Stomach (tissue), 8 donors: ENCODE measurements at regions not wholly inside any gene's neighbourhood (a gene's known extent, or its start where the extent isn't known, plus 50 kb on each side); places are given as distances from the start of the nearest gene placed in this dataset.

Experiments
- DNase-seq, 2 donors: peaks; one replicate each; pipeline versions ENCODE4 v3.0.0 to v3.0.0-alpha.2; 2013 to 2019
- H3K27ac ChIP-seq, 5 donors: fragments of 200-600 bp in 4 of 5; sonication (generic) in 4 of 5; one replicate each; pipeline ENCODE4 v1.5.1; 2013 to 2019; ENCODE audit warnings: mild to moderate bottlenecking in 1 of 5, moderate library complexity in 1 of 5
- H3K27me3 ChIP-seq, 3 donors: fragments of 200-600 bp; sonication (generic); one replicate each; pipeline ENCODE4 v1.5.1; 2017 to 2019; ENCODE audit warnings: mixed run types in 1 of 3
- H3K36me3 ChIP-seq, 4 donors: fragments of 200-600 bp; sonication (generic); 1 replicate in 3 of 4; 2 replicates in 1 of 4; pipeline ENCODE4 v1.5.1; 2016 to 2019
- H3K4me1 ChIP-seq, 4 donors: fragments of 200-600 bp; sonication (generic); one replicate each; pipeline ENCODE4 v1.5.1; 2016 to 2019
- H3K4me3 ChIP-seq, 4 donors: fragments of 200-600 bp; sonication (generic) in 3 of 4; one replicate each; pipeline ENCODE4 v1.5.1; 2016 to 2019; ENCODE audit warnings: mild to moderate bottlenecking in 1 of 4
- H3K9me3 ChIP-seq, 4 donors: fragments of 200-600 bp; sonication (generic); one replicate each; pipeline ENCODE4 v1.5.1; 2016 to 2019
- CTCF ChIP-seq, 7 experiments: fragments of 450-650 bp in 4 of 7; fragments of 200-600 bp in 3 of 7; sonication (generic) in 3 of 7; IDR thresholded peaks; one replicate each; pipeline ENCODE4 v1.5.1; 2016 to 2019; ENCODE audit warnings: antibody characterized with exemption in 7 of 7, control low read depth in 2 of 7, mild to moderate bottlenecking in 1 of 7
- EP300 ChIP-seq: sonication (generic); formaldehyde crosslinking; IDR thresholded peaks from one replicate; pipeline ENCODE4 v1.6.1; 2017; ENCODE audit warnings: antibody characterized with exemption
- POLR2A ChIP-seq, 4 donors: fragments of 450-650 bp; IDR thresholded peaks; one replicate each; pipeline ENCODE4 v1.6.1; 2016; ENCODE audit warnings: antibody characterized with exemption in 4 of 4, control low read depth in 2 of 4, mild to moderate bottlenecking in 1 of 4, moderate library complexity in 1 of 4
- POLR2AphosphoS5 ChIP-seq, 3 donors: sonication (generic); formaldehyde crosslinking; IDR thresholded peaks; one replicate each; pipeline ENCODE4 v1.6.1; 2016; ENCODE audit warnings: antibody characterized with exemption in 3 of 3
- WGBS, 5 donors: extraction: QIAGEN DNeasy Blood & Tissue Kit in 3 of 5; methylation state at CpG; one replicate each; pipeline versions ENCODE4 v1.1.5 to v1.1.7; 2013 to 2018; 5-methylcytosine and 5-hydroxymethylcytosine counted together
- intact Hi-C: fragments of 100-400 bp; cut with DNase I; formaldehyde crosslinking; loops from one replicate; pipeline ENCODE4 v1.15.1; 2023; ENCODE audit warnings: low total_unique reads
- donor health status: healthy with polysubstance abuse.
- donor health status: Bipolar disorder and iron deficiency.
- donor health status: healthy.

DNA sequence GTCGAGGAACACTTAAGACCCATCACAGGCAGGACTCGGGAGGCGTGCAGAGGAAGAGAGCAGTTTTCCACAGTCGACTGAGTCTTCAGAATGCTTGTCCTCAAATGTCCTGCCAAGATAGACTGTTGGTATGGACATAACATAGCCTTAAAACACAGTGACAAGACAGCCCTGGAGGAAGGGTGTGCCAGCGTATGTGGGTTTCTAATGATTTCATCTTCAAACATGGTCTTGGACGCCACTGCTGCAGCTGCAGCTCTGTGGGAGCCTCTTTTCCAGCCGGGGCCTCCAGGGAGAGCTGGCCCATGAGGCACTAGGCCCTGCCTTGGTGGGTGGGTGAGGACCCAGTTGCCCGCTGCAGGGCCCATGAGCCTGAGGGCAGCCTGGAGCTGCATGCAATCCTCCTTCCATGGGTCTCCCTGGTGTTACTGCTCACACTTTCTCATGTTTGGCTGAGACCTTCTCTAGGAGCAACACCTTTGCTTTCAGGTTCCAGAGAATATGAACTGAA lies 198.6 kb downstream of the KLF13 start:
- intact Hi-C loops, result no loop called here
- no peak for DNase-seq
- TF ChIP-seq EP300 (no peak), POLR2A (IDR thresholded peaks at IDR 0.05) (no peak), POLR2AphosphoS5 (IDR thresholded peaks at IDR 0.05) (no peak), CTCF (IDR thresholded peaks at IDR 0.05) (no peak)
- H3K27ac ChIP-seq, result no peak overlapping the region
- 85 to 94% (median 92%) methylated on average over 5 to 8 of the region's 8 CpGs for WGBS, 5 donors
- H3K27me3 ChIP-seq, result no peaks in the 10 kb centered on the region
- peaks cover 0 to 31% (median 4%) of the 10 kb centered on the region in 4 donors for H3K36me3 ChIP-seq
- H3K9me3 ChIP-seq, result no peaks in the 10 kb centered on the region
- H3K4me3 ChIP-seq, result no peak overlapping the region
- no peaks in the 10 kb centered on the region for H3K4me1 ChIP-seq

- no peak overlapping the region for H3K27ac ChIP-seq
- no peaks in the 10 kb centered on the region for H3K4me1 ChIP-seq
- intact Hi-C loops, result no loop called here
- peaks cover 0 to 31% (median 4%) of the 10 kb centered on the region in 4 donors for H3K36me3 ChIP-seq
- TF ChIP-seq POLR2A (IDR thresholded peaks at IDR 0.05), result no peak
- no peak for TF ChIP-seq EP300
- TF ChIP-seq CTCF (IDR thresholded peaks at IDR 0.05), result no peak
- no peak for TF ChIP-seq POLR2AphosphoS5 (IDR thresholded peaks at IDR 0.05)
- 87 to 94% (median 92%) methylated on average over 16 to 18 of the region's 18 CpGs for WGBS, 5 donors
- no peak overlapping the region for H3K4me3 ChIP-seq
- no peak for DNase-seq
- no peaks in the 10 kb centered on the region for H3K9me3 ChIP-seq
- H3K27me3 ChIP-seq, result no peaks in the 10 kb centered on the region
Measured at GRCh38 chr15:31525988-31526665, 199.5 kb downstream of the KLF13 start.

DNA sequence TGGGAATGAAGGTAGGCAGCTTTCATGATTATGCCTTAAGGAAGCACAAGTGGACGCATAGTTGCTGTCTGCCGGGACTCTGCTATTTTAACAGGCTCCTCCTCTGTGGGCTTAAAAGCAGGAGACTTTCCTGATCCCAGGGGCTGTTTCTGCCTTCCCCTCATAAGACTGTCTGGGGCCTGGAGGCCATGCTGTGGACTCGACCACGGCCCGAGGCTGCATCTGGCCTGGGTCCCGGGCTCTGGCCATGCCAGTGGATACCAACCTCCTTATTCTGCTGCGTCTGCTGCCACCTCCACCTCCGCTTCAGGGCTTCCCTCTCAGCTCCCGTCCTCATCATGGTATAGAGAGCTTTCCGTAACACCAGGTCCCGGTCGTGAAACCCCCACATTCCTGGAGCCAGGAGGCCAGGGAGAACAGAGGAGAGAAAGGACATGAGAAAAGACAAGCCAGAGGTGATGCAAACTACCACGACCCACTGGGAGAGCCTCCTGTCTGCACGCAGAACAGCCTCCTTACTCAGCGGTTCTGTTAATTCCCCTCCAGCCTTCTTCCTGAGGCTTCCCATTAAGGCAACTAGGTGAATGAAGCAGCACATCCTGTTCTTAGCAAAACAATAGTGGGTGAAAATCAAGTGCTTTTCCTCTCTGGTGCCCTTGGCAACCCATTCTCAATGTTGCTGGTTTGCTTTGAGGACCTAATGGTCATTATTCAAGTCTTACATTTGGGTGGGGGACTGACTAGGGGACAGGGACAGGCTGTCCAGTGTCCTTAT lies 200.5 kb downstream of the KLF13 start:
- H3K4me1 ChIP-seq, result no peaks in the 10 kb centered on the region
- 80 to 90% (median 84%) methylated on average over 11 to 15 of the region's 15 CpGs for WGBS, 5 donors
- no peak overlapping the region for H3K4me3 ChIP-seq
- TF ChIP-seq EP300, result no peak
- TF ChIP-seq POLR2A (IDR thresholded peaks at IDR 0.05), result no peak
- no peak for TF ChIP-seq POLR2AphosphoS5 (IDR thresholded peaks at IDR 0.05)
- TF ChIP-seq CTCF (IDR thresholded peaks at IDR 0.05), result no peak
- H3K9me3 ChIP-seq, result no peaks in the 10 kb centered on the region
- no peak overlapping the region for H3K27ac ChIP-seq
- H3K36me3 ChIP-seq, result peaks cover 0 to 31% (median 4%) of the 10 kb centered on the region in 4 donors
- intact Hi-C loops, result no loop called here
- DNase-seq, result no peak
- H3K27me3 ChIP-seq, result no peaks in the 10 kb centered on the region

- no peak for TF ChIP-seq EP300
- TF ChIP-seq POLR2AphosphoS5 (IDR thresholded peaks at IDR 0.05), result no peak
- no peak for TF ChIP-seq CTCF (IDR thresholded peaks at IDR 0.05)
- no peak for TF ChIP-seq POLR2A (IDR thresholded peaks at IDR 0.05)
- Histone ChIP-seq H3K27me3 (no peaks in the 10 kb centered on the region), H3K36me3 (peaks cover 0 to 31% (median 4%) of the 10 kb centered on the region in 4 donors), H3K27ac (no peak overlapping the region), H3K9me3 (no peaks in the 10 kb centered on the region), H3K4me3 (no peak overlapping the region), H3K4me1 (no peaks in the 10 kb centered on the region)
- DNase-seq, result no peak
- intact Hi-C loops, result no loop called here
- WGBS, 5 donors, result 86 to 93% (median 91%) methylated on average over 2 of the region's 2 CpGs
Measured at GRCh38 chr15:31528846-31529245, 202.2 kb downstream of the KLF13 start.
